Stimulated activated CD4-positive, alpha-beta T cell treated with anti-CD3 and anti-CD28 coated beads, TNF-alpha, amount 100 ng/mL, for 1 hour (primary cell): ENCODE measurements at regions not wholly inside any gene's neighbourhood (a gene's known extent, or its start where the extent isn't known, plus 50 kb on each side); places are given as distances from the start of the nearest gene placed in this dataset.
"Not testable (repeated sequence)": the region's sequence is repeated elsewhere in the genome, so short reads cannot be mapped to it uniquely, and the experiment has no call there.

Experiments
- DNase-seq, 3 donors: peaks; one replicate each; pipeline ENCODE4 v3.0.0-alpha.2; 2020; ENCODE audit warnings: low read depth in 3 of 3, low spot score in 1 of 3

DNA sequence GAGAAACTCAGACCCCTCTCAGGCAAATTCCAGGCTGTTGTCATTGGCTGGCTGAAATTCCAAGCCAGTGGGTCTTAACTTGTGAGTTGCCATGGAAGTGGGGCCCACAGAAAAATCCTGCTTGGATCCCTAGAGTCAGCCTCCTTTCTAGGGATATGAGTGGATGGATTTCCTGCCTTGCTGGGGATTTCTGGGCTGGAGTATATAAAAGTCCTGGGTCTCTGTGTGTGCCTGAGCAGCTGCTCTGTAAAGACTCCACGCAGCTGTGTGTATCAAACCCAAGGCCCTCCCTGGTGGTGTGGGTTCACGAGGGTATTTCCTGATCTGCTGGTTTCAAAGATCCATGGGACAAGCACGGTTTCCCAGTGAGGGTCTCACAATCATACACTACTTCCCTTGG, 1077.1 kb downstream of the SLC16A7 start:
- DNase-seq, result no peak

DNA sequence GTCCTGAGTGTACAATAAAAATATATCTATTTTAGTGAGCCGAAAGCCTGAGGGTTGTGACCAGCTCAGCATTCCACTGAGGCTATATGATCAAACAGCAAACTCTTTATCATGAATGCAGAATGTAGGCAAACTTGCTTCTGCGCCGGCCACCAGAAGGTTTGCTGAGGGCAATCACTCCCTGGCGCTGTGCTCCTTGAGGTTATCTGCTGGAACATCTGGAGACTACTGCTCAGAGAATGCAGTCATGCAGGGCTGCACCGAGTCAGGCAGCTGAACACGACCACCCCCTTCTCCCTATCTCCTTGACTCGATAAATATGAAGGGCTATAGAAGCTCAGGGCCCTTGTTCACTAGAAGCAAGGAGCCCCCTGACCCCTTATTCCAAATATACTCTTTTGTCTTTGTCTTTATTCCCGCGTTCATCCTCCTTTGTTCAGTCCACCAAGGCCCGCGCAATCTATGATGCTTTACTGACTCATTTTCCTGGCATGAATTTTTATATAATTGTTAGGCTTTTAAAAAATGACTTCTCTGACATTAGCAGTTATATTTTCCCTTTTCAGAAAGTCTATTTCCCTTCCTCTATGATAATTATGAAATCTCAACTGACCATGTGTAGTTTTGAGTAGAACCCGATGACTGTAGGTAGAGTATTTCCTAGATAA, 1089.3 kb downstream of the SLC16A7 start:
- no peak for DNase-seq

DNA sequence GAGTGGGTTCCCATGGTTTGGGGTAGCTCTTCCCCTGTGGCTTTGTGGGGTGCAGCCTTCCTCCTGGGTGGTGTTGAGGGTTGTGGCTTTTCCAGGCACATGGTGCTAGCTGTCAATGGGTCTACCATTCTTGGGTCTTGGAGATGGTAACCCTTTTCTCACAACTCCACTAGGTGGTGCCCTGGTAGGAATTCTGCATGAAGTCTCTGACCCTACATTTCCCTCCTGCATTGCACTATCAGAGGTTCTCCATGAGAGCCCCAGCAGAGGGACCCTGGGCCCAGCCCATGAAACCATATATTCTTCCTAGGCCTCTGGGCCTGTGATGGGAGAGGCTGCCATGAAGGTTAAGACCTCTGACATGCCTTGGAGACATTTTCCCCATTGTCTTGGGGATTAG, 1093.3 kb downstream of the SLC16A7 start:
- no peak for DNase-seq

DNA sequence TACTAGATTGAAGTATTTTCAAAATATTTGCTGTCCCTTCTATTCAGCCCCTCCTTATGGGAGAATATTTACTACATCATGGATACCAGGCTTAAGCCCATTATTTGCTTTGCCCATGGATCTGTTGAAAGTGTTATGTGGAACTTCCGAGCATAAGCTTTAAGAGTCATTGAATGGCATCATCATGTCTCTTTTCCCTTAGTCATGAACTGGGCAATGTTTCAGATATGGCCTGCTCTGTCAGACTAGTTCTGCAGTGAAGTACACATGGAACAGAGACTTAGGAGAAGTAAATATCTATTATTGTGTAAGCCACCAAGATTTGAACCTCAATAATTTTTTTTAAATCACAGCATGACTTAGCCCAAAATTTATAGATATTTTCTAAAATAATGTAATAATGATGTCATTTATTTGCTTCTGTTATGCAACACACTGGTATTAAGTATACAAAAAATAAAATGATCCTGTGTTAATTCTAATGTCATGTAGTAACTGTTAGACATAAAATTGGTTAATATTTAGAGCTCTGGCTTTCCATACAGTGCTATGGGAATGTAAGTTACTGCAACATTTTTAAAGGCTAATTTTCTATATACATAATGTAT, 1097.3 kb downstream of the SLC16A7 start:
- DNase-seq, result no peak

DNA sequence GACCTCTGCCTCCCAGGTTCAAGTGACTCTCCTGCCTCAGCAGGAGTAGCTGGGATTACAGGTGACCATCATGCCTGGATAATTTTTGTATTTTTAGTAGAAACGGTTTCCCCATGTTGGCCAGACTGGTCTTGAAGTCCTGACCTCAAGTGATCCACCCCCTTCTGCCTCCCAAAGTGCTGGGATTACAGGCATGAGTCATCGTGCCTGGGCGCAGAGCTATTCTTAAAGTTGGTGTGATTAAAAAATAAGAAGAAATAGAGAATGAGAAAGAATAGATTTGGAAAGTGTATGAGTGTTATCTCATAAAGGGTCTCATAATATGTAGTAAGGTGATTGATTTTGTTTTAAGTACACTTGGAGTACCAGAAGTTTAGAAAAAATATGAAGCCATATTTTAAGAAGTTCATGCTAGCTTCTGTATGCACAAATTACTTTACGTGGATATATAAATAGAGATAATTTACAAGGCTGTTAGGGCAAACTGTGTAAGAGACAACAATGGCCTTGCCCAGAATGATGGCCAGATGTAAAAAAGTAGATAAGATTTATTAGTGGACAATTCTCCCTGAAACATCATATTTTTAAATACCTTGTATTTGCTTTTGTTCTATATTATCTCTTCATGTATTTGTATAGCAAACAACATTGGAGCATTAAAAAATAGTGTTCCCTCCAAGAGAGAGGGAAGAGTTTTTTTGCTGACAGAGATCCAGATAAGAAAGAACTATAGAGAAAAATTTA, 1108.5 kb downstream of the SLC16A7 start:
- DNase-seq, result no peak

DNA sequence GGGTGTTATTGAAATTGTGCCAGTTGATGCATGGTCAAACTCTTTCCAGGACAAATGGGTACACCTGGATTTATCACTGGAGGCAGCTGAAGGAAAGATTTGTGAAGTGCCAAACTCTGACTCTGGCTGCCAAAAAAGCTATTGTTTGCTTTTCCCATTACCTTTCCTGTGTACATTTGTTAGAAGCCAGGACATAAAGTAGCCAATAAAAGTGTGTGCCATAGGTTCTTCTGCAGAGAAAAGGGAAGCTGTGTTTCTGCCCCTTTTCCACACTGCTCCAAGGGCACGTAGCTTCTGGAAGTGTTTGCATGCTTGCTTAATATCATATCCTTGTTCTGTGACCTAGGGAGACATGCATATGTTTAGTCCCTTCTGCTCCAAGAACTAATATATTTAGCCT, 1114.4 kb downstream of the SLC16A7 start:
- DNase-seq, result no peak

DNA sequence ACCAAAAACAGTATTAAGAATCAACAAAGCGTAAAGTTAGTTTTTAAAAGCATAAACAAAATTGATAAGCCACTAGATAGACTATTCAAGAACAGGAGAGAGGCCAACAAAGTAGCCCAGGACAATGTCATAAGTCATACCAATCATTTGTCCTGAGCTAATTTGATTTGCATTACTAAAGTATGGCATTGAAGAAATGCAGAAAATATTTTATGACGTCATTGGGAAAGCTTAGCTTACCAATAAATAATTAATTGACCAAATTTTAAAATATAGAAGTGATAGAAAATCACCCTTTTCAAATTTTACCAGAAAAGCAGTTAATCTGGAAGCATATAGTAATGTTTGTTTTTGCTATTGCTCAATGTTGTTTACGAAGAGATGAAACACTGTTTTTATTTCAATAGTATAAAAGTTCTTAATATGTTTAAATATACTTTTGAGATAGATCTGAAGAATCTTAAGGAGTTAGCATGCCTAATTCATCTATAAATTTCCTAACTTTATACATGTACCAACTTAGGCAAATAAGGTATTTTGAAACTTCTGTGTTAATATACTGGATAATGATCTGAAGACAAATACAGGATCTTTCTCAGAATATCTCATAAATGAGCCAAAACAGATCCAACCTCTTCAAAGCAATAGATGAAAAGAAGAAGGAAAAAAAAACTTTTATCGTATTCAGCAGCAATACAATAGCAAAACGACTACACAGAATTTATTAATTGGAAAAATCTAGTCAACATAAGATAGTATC, 1118.5 kb downstream of the SLC16A7 start:
- no peak for DNase-seq

DNA sequence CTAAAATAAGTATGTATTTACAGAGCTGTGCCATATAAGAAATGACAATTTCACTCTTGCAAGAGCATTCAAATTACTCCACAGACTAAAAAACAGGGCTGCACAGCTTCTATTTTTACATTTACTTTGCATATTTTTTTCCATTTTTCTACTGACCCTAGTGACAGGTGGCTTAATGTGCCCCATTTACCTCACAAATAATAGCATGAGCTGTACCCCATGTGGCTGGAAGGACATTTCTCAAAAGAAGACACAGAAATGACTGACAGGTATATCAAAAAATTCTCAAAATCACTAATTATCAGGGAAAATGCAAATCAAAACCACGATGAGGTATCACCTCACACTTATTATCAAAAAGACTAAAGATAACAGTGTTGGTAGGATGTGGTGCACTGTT, 1128.6 kb downstream of the SLC16A7 start:
- no peak for DNase-seq

DNA sequence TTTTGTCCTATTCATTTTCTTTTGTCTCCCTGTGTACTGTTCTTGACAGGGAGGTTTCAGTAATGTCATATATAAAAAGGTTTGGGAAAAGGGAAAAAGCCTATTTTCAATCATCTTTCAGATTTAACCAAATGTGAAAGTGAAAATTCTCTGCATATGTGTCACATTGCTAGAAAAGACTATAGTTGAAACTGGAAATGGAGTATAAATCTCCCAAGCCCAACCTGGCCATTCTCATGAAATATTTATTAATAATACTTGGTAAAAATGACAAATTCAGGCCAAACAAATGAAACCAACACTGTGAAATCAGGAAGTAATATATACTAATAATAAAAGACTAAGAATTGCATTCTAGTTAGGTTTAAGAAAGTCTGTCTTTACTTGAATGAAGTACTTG, 1129.2 kb downstream of the SLC16A7 start:
- no peak for DNase-seq

DNA sequence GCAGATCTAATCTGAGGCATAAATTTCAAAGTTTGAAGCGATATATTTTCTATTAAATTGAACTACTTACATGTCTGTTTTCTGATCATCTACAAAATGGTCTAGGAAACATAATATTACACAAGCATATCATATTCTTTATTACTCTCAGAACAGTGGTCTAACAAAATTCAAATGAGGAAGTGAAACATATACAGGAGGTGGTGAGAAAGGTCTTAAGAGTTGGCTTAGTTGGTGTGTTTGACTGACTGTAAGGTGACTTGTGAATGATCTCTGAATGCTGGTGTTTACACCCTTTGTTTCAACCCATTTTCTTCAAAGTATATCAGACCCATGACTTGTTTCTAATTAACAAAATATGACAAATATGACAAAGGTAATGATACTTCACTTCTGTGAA, 1156.8 kb downstream of the SLC16A7 start:
- no peak for DNase-seq

DNA sequence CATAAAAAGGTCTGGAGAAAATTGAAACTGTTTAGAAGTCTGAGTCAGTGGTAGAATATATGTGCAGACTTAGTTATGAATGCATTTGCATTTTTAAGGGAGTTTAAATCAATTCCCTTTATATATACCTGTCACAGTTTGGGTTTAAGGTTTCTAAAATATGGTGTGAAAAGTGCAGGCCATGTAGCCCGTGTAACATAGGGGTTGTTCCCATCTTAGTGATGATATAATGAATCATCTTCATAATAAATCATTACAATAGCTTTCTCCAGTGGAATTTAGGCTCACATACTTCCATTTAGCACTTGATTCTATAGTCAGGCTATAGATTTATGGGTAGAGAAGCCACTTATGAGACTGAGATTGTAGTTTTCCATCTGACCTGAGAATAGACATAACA, 1162.4 kb downstream of the SLC16A7 start:
- no peak for DNase-seq

DNA sequence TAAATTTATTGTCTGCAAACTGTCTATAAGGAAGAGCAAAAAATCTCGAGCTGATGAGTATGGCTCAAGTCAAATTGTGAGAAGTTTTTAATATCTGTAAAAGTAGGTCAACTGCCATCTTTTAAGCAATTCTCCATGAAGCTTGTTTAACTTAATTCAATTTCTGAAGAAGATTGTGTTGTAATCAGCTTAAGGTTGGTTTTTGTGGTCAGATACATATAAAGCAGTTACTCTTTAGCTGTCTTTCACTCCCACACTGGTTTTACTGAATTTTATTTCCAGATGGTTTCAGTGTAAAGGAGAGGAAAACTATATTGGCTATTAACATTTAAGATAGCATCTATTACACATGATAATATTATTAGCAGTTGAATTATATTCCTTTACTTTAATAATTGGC, 1165.1 kb downstream of the SLC16A7 start:
- DNase-seq, result no peak

DNA sequence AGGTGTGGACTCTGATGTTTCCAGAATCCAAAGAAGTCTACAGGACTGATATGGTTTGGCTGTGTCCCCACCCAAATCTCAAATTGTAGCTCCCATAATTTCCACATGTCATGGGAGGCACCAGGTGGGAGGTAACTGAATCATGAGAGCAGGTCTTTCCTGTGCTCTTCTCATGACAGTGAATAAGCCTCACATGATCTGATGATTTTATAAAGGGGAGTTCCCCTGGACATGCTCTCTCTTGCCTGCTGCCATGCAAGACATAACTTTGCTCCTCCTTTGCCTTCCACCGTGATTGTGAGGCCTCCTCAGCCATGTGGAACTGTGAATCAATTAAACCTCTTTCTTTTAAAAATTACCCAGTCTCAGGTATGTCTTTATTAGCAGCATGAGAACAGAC, 1205.3 kb downstream of the SLC16A7 start:
- DNase-seq, result not testable (repeated sequence)

DNA sequence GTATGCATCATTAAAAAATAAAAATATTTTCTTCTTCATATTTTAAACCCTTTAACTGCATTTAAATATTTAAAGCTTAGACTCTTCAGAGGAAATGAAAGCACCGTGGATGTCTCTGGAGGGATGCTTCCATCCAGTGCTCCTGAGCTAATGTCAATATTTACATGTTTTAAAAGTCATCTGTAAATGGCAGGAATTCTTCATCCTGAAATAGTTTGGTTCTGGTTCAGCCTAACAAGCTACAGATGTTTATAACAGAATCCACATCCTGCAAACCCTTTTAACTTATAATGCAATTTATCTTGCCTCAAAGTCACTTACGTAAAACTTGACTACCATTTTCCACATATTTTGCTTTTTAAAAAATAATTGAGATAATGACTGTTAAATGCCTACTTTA, 1207.3 kb downstream of the SLC16A7 start:
- DNase-seq, result no peak

DNA sequence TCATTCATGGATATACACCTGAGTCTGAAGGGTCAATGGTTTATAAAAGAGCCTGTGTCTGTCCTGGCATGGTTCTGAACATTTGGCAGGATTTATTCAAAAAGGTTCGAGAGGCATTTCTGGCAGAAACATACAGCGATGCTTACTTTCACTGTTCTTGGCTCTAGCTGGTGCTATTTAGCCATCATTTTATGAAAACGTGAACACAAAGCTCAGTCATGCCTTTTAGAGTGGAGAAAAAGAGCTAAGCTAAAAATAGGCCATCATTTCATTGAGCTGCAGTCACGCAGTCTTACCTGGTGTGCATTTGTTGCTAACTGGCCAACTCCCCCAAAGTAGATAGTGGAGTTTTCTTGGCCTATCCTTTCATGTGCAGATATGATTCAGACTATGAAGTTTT, 1209.5 kb downstream of the SLC16A7 start:
- DNase-seq, result no peak

DNA sequence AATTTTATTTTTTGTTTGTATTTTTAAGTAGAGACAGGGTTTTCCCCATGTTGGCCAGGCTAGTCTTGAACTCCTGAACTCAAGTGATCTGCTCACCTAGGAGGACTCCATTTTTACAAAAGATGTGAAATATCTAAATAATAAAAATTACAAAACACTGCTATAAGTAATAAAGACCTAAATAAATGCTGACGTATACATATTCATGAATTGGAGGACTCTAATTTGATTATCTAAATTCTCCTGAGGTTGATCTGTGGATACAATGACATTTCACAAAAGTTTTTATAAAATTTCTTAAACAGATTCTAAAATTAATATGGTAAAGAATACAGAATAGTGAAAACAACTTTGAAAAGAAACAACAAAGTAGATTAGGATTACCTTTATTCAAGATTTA, 1224.0 kb downstream of the SLC16A7 start:
- DNase-seq, result no peak

DNA sequence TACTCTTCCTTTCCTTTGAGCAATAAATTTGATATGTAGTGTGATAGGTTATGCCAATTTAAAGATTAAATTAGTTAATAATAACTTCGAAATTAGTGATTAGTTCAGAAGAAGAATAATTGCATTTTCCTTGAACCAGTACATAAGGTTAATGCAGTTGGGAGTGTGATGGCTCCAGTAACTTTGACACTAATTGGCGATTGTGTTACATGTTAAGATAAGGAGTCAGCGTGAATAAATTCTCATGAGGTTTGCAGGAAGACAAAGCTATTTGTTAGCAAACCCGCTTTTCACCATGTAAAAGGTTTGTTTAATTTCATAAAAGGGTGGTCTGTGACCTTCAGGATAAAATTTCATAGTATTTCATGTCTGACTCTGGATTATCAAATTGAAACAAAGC, 1226.8 kb downstream of the SLC16A7 start:
- no peak for DNase-seq

DNA sequence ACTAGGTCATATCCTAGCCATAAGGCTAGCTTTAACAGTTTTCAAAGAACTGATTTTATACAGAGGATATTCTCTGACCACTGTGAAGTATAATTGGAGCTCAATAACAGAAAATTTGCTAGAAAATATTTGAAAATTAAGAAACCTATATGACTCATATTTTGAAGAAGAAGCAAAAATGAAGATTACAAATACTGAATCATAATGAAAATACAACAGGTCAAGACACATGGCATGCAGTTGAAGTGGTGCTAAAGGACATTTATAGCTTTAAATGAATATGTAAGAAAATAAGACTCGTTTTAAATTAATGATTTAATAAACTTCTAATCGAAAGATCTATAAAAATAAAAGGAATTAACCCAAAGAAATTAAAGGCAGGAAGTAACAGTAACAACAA, 1234.6 kb downstream of the SLC16A7 start:
- no peak for DNase-seq

DNA sequence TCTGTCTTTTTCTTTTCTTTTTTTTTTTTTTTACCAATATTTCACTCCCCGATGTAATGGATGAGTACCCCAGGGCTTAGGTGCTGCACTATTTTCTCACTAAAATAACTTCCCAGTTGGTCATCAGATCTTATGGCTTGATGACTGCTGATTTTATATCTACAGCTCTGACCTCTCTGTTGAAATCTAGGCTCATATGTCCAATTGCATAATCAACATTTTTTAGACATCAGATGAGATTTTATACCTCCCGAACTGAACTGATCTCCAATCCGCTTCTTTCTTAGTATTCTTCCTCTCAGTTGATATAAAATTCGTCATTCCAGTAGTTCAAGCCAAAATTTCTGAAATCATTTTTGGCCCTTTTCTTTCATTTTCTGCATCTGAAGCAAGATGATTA, 1236.5 kb downstream of the SLC16A7 start:
- no peak for DNase-seq

DNA sequence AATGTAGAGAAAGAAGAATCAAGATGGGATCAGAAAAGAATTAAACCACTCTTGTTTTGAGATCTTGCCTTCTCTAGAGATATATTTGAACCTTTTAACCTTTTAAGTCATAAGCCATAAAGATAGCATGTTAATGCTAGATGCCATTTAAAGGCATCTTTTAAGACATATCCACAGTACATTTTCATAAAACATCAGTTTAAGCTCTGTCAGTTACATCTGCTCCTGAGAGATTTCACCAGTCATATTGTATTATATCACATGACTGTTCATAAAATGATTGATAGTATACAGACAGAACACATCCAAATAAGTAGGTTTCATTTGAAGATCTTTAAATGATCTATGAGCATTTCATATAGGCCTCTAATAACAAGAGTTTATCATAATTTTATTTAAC, 1238.5 kb downstream of the SLC16A7 start:
- DNase-seq, result no peak

DNA sequence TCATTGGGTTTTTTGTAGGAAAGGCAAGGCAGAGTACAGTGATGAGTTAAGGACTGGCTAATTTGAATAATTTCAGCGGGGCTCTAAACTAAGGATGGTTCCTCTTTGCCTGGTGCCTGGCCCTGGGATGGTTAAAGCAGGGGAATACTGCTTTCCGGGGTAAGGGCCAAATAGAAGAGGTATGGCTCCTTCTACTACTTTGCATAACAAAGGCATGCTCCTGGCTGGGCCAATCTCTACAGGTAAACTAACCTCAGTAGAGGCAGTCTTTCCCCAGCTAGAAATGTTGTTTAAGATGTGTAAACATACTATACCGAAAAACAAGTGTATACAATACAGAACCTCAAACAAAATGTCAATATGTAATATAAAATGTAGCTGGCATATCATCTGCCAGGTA, 1239.0 kb downstream of the SLC16A7 start:
- no peak for DNase-seq

DNA sequence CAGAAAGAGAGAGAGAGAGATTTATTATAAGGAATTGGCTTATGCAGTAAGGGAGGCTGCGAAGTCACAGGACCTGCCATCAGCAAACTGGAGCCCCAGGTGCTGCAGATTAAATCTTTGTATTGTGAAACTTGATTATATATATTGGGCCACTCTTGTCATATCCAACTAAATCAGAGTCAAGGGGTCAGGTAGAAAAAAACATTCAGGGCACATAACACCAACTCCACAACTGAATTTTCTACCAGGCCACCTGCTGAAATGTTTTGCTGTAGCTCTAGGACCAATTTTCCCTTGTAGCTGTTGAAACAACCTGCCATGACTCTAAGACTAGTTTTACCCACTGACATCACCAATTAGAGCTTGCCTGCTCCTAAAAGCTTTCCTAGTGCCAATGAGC, 1240.8 kb downstream of the SLC16A7 start:
- DNase-seq, result no peak
